Fibroblast of skin of left quadriceps (primary cell): ENCODE measurements at regions not wholly inside any gene's neighbourhood (a gene's known extent, or its start where the extent isn't known, plus 50 kb on each side); places are given as distances from the start of the nearest gene placed in this dataset.
A peak's percentile ranks its signal among the peaks of the same experiment; 100 is the strongest.

Source experiments
- DNase-seq, 2 experiments: peaks; one replicate each; pipeline ENCODE4 v3.0.0-alpha.2; 2013; ENCODE audit warnings: low read depth in 2 of 2

GRCh38 chr18:21996351-21996826 is 173.0 kb upstream of the GATA6 start:
- DNase-seq = no peak

- peak; percentile 11 to 22 for DNase-seq
Observed at GRCh38 chr18:21997207-21998143, 171.9 kb upstream of the GATA6 start.

GRCh38 chr18:21998486-21998885 is 170.9 kb upstream of the GATA6 start:
- no peak for DNase-seq

- no peak for DNase-seq
Observed at GRCh38 chr18:22001912-22002487, 167.4 kb upstream of the GATA6 start.

- DNase-seq = no peak
Observed at GRCh38 chr18:22005191-22005841, 164.1 kb upstream of the GATA6 start.

DNA sequence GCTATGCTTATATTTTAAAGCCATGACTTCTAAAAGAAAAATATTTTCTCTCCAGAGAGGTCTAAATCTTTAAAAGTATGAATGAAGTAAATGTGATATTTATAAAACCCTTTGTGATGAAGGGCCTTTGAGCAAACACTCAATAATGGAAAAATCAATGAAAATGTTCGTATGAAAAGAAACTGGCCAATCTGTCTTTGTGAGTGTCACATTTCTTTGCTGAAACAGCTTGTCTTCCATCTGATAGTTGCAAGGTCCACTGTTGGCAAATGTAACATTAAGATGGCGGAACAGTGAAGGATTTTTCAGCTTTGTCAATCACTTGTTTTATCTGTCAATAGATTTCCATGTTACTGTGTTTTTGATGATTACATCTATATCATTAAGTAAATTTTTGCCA is 162.9 kb upstream of the GATA6 start:
- no peak for DNase-seq

GRCh38 chr18:22009242-22009641 is 160.1 kb upstream of the GATA6 start:
- no peak for DNase-seq

DNA sequence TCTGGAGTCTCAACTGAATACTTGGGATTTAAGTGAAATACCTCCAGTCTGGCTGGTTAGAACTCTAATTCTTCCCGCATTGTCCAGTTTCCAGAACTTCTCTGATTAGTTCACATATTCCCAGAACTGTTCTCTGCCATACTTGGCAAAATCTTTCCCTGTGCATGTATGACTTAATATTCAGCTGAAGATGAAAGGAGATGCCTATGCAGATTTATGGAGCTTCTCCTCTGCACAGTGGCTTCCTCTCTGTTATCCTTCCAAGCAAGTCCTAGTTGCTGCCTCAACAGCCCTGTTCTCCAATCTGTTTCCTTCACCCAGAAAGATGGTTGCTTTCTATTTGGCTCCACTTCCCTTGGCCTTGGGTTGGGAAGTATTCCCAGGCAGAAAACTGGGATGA is 155.4 kb upstream of the GATA6 start:
- no peak for DNase-seq

DNA sequence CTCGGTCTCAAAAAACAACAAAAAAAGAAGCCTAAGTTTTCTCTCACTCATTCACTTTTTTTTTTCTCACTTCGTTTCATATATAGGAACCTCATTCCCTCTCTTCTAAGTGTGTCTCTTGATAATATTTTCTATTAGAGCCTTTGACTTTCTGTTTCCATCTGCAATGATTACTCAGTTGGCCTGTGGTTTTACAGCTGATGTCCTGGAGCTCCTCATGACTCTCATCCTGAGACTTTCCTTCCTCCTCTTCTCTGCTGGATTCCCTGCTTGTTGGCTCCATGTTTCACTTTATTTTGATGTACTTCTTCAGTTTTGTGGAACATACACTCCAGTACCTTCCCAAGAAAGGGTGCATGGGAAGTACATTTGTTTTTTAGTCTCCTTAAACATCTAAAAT is 154.2 kb upstream of the GATA6 start:
- DNase-seq = no peak

DNA sequence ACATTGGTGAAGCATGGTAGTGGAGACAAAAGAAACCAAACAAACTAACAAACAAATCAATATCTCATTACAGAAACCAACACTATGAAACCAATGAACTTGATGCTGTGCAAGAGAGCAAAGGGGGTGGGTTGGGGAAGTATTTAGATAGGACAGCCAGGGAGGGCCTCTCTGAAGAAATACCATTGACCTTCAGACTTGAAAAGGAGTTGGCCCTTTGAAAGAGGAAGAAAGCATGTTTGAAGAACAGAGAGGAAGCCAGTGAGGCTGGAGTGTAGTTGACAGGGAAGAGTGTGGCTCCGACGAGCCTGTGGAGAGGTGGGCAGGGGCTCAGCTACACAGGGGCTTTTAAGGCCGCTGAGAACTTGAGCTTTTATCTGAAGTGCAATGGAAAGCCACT is 151.0 kb upstream of the GATA6 start:
- no peak for DNase-seq

- no peak for DNase-seq
Observed at GRCh38 chr18:22019193-22019592, 150.2 kb upstream of the GATA6 start.

DNA sequence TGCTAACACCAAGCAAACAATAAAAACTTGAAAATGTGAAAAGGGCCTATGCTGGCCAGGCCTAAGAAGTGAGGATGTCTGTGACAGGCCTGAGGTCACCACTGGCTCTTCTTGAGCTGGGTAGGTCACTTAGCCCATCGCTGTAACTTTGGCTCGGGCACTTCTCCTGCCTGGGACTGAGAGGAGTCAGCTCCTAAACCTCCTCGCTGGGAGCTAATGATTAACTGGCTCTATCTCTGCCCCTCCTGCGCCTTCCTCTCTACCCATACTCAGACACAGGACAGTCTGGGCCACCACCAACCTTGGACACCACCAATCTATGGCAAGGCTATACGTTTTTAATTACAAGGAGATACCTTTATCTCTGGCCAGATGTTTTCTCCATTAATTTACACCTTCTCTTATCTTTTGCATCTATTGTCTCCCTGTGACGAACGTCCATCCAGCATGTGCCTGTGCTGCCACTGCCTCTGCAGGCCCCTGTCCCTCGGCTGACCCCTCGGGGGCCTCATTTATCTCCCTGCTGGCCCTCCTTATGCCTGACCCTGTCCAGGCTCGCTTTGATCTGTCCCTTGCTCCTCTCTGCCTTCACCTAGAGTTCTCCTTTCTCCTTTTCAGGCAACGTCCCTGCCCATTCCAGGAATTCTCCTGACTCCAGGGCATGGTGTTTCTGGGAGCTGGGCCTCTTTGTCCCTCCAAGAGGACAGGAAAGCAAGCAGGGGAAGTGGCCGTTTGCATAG is 149.1 kb upstream of the GATA6 start:
- DNase-seq = no peak

DNA sequence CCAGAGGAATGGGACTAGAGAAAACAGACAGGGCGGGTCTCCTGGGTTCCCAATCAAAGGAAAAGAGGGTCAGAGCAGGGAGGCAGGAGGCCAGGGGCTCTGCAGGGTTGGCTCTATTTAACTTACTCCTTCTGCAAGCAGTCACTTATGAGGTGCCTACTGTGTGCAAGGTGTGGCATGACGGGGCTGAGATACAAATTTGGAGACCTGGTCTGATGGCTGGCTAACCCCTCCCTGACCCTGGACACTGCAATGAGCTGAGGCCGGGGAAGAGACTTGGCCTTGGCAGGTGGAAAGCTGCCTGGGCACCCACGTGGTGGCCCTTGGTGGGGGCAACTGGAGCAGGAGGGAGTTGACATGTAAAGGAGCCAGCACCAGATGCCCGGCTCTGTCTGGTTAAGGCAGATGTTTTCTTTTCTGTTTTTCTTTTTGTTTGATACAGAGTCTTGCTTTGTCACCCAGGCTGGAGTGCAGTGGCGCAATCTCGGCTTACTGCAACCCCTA is 148.5 kb upstream of the GATA6 start:
- no peak for DNase-seq

DNA sequence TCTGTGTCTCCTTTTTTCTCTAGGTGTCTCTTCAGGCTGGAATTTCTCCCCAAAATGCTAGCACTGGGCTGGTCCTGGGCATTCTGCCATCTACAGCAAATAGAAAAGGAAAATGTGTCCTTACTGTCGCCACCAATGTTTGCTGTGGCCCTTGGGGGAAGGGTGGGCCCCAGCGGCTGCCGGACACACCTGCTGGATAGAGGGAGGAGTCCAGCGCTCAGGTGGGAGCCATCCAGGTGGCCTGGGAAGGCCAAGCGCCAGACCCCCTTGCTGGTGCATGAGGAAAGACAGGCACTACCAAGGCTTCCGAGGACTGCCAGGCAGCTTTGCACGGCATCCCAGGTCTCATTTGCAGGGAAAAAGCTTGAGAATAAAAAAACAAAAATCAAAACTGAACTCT is 147.7 kb upstream of the GATA6 start:
- DNase-seq = no peak

- DNase-seq = no peak
Observed at GRCh38 chr18:22024924-22025323, 144.5 kb upstream of the GATA6 start.

DNA sequence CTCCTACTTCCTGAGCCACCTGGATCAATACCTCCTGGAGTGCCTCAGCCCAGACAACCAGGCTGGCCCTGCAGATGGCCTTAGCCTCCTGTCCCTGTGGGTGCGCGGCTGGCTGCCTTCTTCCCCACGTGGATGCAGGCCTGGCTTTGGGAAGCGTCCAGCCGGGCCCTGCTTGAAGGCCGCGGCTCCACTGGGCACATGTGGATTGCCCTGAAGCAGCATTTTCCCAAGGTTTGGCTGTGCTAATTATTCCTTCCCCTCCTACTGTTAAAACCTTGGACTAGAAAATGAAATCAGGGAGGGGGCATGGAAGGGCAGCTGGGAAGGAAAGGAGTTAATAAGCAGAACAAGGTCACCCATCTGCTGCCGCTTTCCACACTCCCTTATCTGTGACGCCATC is 143.0 kb upstream of the GATA6 start:
- no peak for DNase-seq

DNA sequence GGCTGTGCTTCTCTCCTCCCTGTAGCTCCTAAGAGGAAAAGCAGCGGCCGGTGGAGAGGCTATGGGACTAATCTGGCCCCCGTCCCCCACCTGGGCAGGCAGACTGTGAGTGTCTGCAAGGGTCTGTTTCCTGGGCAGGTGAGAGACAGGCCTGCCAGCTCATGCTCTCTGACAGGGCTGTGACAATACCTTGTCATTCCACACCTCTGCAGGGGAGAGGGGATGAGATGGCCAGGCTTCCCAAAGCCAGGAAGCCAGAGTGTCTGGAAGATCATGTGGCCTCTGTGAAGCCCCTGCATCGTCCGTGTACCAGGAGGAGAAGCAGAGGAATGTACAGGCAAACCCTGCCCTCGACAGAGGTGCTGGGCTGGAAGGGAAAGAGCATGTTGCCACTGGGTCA is 142.5 kb upstream of the GATA6 start:
- no peak for DNase-seq

DNA sequence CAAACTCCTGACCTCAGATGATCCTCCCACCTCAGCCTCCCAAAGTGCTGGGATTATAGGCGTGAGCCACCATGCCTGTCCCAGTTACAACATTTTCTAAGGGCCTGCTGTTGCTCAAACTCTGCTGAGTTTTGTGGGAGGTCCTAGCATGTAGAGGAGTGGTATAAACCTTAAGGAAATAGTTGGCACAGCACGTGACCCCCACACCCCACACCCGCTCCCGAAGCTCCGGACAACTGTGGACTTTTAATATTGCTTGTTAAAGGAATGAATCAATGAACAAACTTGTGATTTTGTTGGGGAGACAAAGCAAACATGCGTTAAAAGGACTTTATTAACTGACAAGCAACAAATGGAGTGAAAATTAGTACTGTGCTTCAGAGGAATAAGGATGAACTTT is 137.8 kb upstream of the GATA6 start:
- no peak for DNase-seq

GRCh38 chr18:22032392-22032961 is 136.9 kb upstream of the GATA6 start:
- DNase-seq = peak; percentile 81 to 82

- DNase-seq = no peak
Observed at GRCh38 chr18:22033085-22033484, 136.3 kb upstream of the GATA6 start.

DNA sequence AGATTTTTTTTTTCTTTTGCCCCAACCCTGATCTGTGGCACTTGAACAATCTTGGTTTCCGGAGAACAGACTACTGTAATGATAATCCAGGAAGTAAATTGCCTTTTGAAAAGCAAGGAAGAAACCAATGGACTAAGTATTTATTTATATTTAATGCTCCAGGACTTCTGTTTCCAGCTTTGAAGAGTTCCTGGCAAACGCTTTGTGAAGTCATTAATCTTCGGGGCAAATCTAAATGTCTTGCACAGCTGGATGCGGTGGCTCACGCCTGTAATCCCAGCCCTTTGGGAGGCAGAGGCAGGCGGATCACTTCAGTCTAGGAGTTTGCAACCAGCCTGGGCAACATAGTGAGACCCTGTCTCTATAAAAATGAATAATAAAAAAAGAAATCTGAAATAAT is 135.1 kb upstream of the GATA6 start:
- DNase-seq = no peak

DNA sequence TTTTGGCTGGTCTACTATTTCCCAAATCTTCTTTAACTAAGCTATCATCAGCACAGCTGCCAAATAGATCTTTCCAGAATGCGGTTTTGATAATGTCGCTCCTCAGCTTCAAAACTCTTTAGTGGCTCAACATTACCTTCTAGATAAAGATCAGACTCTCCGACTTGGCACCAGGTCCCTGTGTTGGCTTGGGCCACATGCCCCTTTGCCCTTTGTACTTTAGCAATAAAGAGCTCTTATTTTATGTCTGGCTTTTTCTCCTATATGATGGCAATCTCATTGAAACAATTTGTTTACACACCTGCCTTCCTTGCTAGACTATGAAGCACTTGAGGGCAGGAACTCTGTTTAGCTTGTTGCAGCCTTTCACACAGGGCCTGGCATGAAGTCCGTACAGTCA is 128.9 kb upstream of the GATA6 start:
- DNase-seq = no peak
